ENCODE measurements at regions not wholly inside any gene's neighbourhood (a gene's known extent, or its start where the extent isn't known, plus 50 kb on each side); places are given as distances from the start of the nearest gene placed in this dataset.

GRCh38 chr4:97235521-97235920 lies 907.8 kb downstream of the STPG2 start:
- peaks cover 3% of the 10 kb centered on the region; the same call in 1 of the 2 replicates for H3K4me1 ChIP-seq
- H3K4me3 ChIP-seq (ENCODE audit: low read depth, low read length): no peak overlapping the region
- TF ChIP-seq CTCF (IDR thresholded peaks at IDR 0.05; ENCODE audit: low read depth, low read length): no peak
- H3K36me3 ChIP-seq: no peaks in the 10 kb centered on the region
- peak; percentile 12 for DNase-seq
- H3K9me3 ChIP-seq: no peaks in the 10 kb centered on the region
- no peaks in the 10 kb centered on the region for H3K27me3 ChIP-seq

- Histone ChIP-seq H3K9me3 (no peaks in the 10 kb centered on the region), H3K4me1 (peaks cover 3% of the 10 kb centered on the region; the same call in 1 of the 2 replicates), H3K36me3 (no peaks in the 10 kb centered on the region), H3K27me3 (no peaks in the 10 kb centered on the region), H3K4me3 (ENCODE audit: low read depth, low read length) (no peak overlapping the region)
- DNase-seq: peak; percentile 4
- TF ChIP-seq CTCF (IDR thresholded peaks at IDR 0.05; ENCODE audit: low read depth, low read length): no peak
These were observed 904.2 kb downstream of the STPG2 start for GRCh38 chr4:97238956-97239666.

- Histone ChIP-seq H3K36me3 (no peaks in the 10 kb centered on the region), H3K4me1 (peaks cover 3% of the 10 kb centered on the region; the same call in 1 of the 2 replicates), H3K27me3 (no peaks in the 10 kb centered on the region), H3K9me3 (no peaks in the 10 kb centered on the region), H3K4me3 (ENCODE audit: low read depth, low read length) (no peak overlapping the region)
- TF ChIP-seq CTCF (IDR thresholded peaks at IDR 0.05; ENCODE audit: low read depth, low read length): no peak
- no peak for DNase-seq
These were observed 903.6 kb downstream of the STPG2 start for GRCh38 chr4:97239667-97239997.

GRCh38 chr4:97252615-97253154 lies 890.6 kb downstream of the STPG2 start:
- no peak for DNase-seq
- H3K27me3 ChIP-seq: no peaks in the 10 kb centered on the region
- H3K4me1 ChIP-seq: no peaks in the 10 kb centered on the region
- TF ChIP-seq CTCF (IDR thresholded peaks at IDR 0.05; ENCODE audit: low read depth, low read length): no peak
- no peaks in the 10 kb centered on the region for H3K9me3 ChIP-seq
- no peaks in the 10 kb centered on the region for H3K36me3 ChIP-seq
- H3K4me3 ChIP-seq (ENCODE audit: low read depth, low read length): no peak overlapping the region

GRCh38 chr4:97262769-97263168 lies 880.5 kb downstream of the STPG2 start:
- Histone ChIP-seq H3K36me3 (no peaks in the 10 kb centered on the region), H3K9me3 (no peaks in the 10 kb centered on the region), H3K27me3 (no peaks in the 10 kb centered on the region), H3K4me1 (no peaks in the 10 kb centered on the region), H3K4me3 (ENCODE audit: low read depth, low read length) (no peak overlapping the region)
- TF ChIP-seq CTCF (IDR thresholded peaks at IDR 0.05; ENCODE audit: low read depth, low read length): no peak
- no peak for DNase-seq

GRCh38 chr4:97270051-97270450 lies 873.2 kb downstream of the STPG2 start:
- H3K9me3 ChIP-seq: no peaks in the 10 kb centered on the region
- H3K27me3 ChIP-seq: no peaks in the 10 kb centered on the region
- no peaks in the 10 kb centered on the region for H3K4me1 ChIP-seq
- no peaks in the 10 kb centered on the region for H3K36me3 ChIP-seq
- no peak overlapping the region for H3K4me3 ChIP-seq (ENCODE audit: low read depth, low read length)
- no peak for DNase-seq
- TF ChIP-seq CTCF (IDR thresholded peaks at IDR 0.05; ENCODE audit: low read depth, low read length): no peak

Data from BE2C (cell line).